Fibroblast of lung (primary cell): ENCODE measurements at regions not wholly inside any gene's neighbourhood (a gene's known extent, or its start where the extent isn't known, plus 50 kb on each side); places are given as distances from the start of the nearest gene placed in this dataset.

Experiments
- DNase-seq, 2 donors: peaks; one replicate each; pipeline versions ENCODE4 v3.0.0 to v3.0.0-alpha.2; 2010; ENCODE audit warnings: low read depth in 2 of 2
- H2AFZ ChIP-seq: 2 replicates; pipeline ENCODE4 v1.5.1; 2012; ENCODE audit warnings: low read length, control low read depth, inconsistent platforms
- H3K27ac ChIP-seq: 2 replicates; pipeline ENCODE4 v1.5.1; 2011; ENCODE audit warnings: low read length, control low read depth; ENCODE audit not compliant: insufficient read depth
- H3K27me3 ChIP-seq: 2 replicates; pipeline ENCODE4 v1.5.1; 2011; ENCODE audit warnings: mild to moderate bottlenecking, low read length; ENCODE audit not compliant: control insufficient read depth, insufficient read depth
- H3K36me3 ChIP-seq: 2 replicates; pipeline ENCODE4 v1.5.1; 2011; ENCODE audit warnings: low read length; ENCODE audit not compliant: control insufficient read depth, insufficient read depth
- H3K4me1 ChIP-seq: 2 replicates; pipeline ENCODE4 v1.5.1; 2011; ENCODE audit warnings: low read length; ENCODE audit not compliant: control insufficient read depth, insufficient read depth; ENCODE audit errors: extremely low read depth
- H3K4me2 ChIP-seq: 2 replicates; pipeline ENCODE4 v1.5.1; 2011; ENCODE audit warnings: low read length, control low read depth; ENCODE audit not compliant: insufficient read depth; ENCODE audit errors: extremely low read depth
- H3K4me3 ChIP-seq, 4 experiments: fragments of 200-600 bp in 1 of 4; sonication (generic) in 1 of 4; replicated peaks in 1 of 4; 2 replicates each; pipeline ENCODE4 v1.5.1; 2011 to 2016; ENCODE audit warnings: low read length in 4 of 4, low read depth in 3 of 4, mild to moderate bottlenecking in 3 of 4, control low read depth in 2 of 4, inconsistent platforms in 1 of 4, mixed read lengths in 1 of 4; ENCODE audit not compliant: insufficient read depth in 1 of 4; ENCODE audit errors: control extremely low read depth in 1 of 4
- H3K79me2 ChIP-seq: 2 replicates; pipeline ENCODE4 v1.5.1; 2012; ENCODE audit warnings: mild to moderate bottlenecking, low read length, inconsistent platforms; ENCODE audit not compliant: control insufficient read depth, insufficient read depth
- H3K9ac ChIP-seq: 2 replicates; pipeline ENCODE4 v1.5.1; 2011; ENCODE audit warnings: mild to moderate bottlenecking, low read length, control low read depth; ENCODE audit not compliant: insufficient read depth
- H3K9me3 ChIP-seq: 2 replicates; pipeline ENCODE4 v1.5.1; 2012; ENCODE audit warnings: low read depth, low read length; ENCODE audit not compliant: control insufficient read depth, insufficient read depth
- H4K20me1 ChIP-seq: 2 replicates; pipeline ENCODE4 v1.5.1; 2011; ENCODE audit warnings: low read length; ENCODE audit not compliant: control insufficient read depth, insufficient read depth; ENCODE audit errors: extremely low read depth
- EZH2 ChIP-seq: IDR thresholded peaks from 2 replicates; pipeline ENCODE4 v1.5.1; 2012; ENCODE audit warnings: low read length, control low read depth, mild to moderate bottlenecking; ENCODE audit errors: missing control alignments
- TF ChIP-seq, protein P1 (sequence below), 2 donors: IDR thresholded peaks in 1 of 2; conservative IDR thresholded peaks in 1 of 2; 1 replicate in 1 of 2; 2 replicates in 1 of 2; pipeline ENCODE4 v1.5.1; 2011 to 2012; ENCODE audit warnings: low read length in 2 of 2, control low read depth in 1 of 2, inconsistent platforms in 1 of 2, low read depth in 1 of 2, mild to moderate bottlenecking in 1 of 2

DNA sequence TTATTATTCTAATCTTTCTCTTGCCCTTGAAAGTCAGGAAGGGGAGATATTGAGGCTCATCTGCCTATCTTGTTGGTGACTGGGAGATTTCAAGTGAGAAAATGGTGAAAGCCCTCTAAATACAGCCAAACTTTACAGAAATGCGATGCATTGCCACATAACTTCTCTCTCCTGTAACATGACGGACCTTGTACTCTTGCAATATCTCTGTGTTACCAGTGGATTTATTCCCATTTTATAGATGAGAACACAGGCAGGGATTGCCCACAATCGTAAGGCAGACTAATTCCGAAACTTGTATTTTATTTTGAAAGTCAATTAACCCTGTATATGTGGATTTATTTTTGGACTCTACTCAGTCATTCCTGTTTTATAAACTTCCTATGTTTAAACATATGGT, 57.3 kb upstream of the MPP7 start:
- Histone ChIP-seq H2AFZ (no peak overlapping the region), H3K9me3 (no peaks in the 10 kb centered on the region), H3K79me2 (no peaks in the 10 kb centered on the region), H3K27ac (no peak overlapping the region), H3K9ac (no peak overlapping the region), H3K4me3 (no peak overlapping the region), H3K36me3 (no peaks in the 10 kb centered on the region), H3K4me2 (no peak overlapping the region), H3K4me1 (no peaks in the 10 kb centered on the region), H4K20me1 (no peaks in the 10 kb centered on the region), H3K27me3 (no peaks in the 10 kb centered on the region)
- TF ChIP-seq EZH2, result no peak
- TF ChIP-seq, protein P1, sequence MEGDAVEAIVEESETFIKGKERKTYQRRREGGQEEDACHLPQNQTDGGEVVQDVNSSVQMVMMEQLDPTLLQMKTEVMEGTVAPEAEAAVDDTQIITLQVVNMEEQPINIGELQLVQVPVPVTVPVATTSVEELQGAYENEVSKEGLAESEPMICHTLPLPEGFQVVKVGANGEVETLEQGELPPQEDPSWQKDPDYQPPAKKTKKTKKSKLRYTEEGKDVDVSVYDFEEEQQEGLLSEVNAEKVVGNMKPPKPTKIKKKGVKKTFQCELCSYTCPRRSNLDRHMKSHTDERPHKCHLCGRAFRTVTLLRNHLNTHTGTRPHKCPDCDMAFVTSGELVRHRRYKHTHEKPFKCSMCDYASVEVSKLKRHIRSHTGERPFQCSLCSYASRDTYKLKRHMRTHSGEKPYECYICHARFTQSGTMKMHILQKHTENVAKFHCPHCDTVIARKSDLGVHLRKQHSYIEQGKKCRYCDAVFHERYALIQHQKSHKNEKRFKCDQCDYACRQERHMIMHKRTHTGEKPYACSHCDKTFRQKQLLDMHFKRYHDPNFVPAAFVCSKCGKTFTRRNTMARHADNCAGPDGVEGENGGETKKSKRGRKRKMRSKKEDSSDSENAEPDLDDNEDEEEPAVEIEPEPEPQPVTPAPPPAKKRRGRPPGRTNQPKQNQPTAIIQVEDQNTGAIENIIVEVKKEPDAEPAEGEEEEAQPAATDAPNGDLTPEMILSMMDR (conservative IDR thresholded peaks at IDR 0.05 in 1 of 2, IDR thresholded peaks at IDR 0.05 in 1 of 2; ENCODE audit: low read depth in 1 of 2, low read length in 2 of 2), result no peak
- no peak for DNase-seq

DNA sequence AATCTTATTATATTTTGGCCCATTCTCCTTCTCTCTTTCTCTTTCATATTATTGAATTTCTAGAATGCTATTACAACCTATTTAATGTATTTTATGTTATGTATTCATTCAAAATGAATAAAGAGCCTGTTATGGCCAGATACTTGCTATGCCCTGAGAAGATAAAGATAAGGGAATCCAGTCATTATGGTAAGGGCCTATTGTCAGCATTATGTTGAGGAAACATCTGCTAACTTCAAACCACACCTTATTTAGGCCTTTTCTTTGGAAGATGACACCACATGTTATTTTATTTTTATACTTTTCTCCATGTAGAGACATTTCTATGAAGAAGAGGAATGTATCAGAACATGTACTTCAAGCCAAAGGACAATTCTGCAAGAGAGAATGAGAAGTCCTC, 60.5 kb upstream of the MPP7 start:
- no peaks in the 10 kb centered on the region for H4K20me1 ChIP-seq

DNA sequence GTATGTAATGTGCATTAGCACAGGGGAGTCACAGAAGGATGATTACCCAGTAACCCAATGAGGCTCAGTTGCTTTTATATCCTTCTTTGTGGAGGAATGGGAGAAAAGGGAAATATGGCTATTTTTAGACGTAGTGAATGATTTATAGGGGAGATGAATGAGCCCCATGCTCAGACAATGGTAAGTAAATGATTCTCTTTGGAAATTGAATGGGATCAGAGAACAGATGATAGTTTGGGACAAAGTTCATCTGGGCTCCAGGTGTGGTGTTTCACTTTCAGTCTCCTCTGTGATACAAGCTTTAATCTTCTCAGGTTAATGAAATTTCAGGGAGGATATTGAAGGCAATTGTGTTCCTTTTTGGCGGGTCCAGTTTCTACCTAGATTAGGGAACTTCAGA, 63.0 kb upstream of the MPP7 start:
- no peaks in the 10 kb centered on the region for H4K20me1 ChIP-seq
- no peak overlapping the region for H3K4me2 ChIP-seq
- H3K27ac ChIP-seq, result no peak overlapping the region
- H3K4me1 ChIP-seq, result no peaks in the 10 kb centered on the region
- no peaks in the 10 kb centered on the region for H3K9me3 ChIP-seq
- no peak overlapping the region for H2AFZ ChIP-seq
- TF ChIP-seq EZH2, result no peak
- TF ChIP-seq, protein P1 (conservative IDR thresholded peaks at IDR 0.05 in 1 of 2, IDR thresholded peaks at IDR 0.05 in 1 of 2; ENCODE audit: low read depth in 1 of 2, low read length in 2 of 2), result no peak
- H3K27me3 ChIP-seq, result no peaks in the 10 kb centered on the region
- H3K36me3 ChIP-seq, result no peaks in the 10 kb centered on the region
- no peak for DNase-seq
- no peak overlapping the region for H3K9ac ChIP-seq
- no peak overlapping the region for H3K4me3 ChIP-seq
- no peaks in the 10 kb centered on the region for H3K79me2 ChIP-seq

More for the DNA sequence above, 60.5 kb upstream of the MPP7 start:
- DNase-seq, result no peak
- Histone ChIP-seq H3K36me3 (no peaks in the 10 kb centered on the region), H3K4me2 (no peak overlapping the region), H3K4me1 (no peaks in the 10 kb centered on the region), H3K27ac (no peak overlapping the region), H3K9me3 (no peaks in the 10 kb centered on the region), H3K27me3 (no peaks in the 10 kb centered on the region), H2AFZ (no peak overlapping the region), H3K4me3 (no peak overlapping the region), H3K79me2 (no peaks in the 10 kb centered on the region), H3K9ac (no peak overlapping the region)
- TF ChIP-seq, protein P1 (conservative IDR thresholded peaks at IDR 0.05 in 1 of 2, IDR thresholded peaks at IDR 0.05 in 1 of 2; ENCODE audit: low read depth in 1 of 2, low read length in 2 of 2), result no peak
- no peak for TF ChIP-seq EZH2
